ENCODE measurements at regions not wholly inside any gene's neighbourhood (a gene's known extent, or its start where the extent isn't known, plus 50 kb on each side); places are given as distances from the start of the nearest gene placed in this dataset.

DNA sequence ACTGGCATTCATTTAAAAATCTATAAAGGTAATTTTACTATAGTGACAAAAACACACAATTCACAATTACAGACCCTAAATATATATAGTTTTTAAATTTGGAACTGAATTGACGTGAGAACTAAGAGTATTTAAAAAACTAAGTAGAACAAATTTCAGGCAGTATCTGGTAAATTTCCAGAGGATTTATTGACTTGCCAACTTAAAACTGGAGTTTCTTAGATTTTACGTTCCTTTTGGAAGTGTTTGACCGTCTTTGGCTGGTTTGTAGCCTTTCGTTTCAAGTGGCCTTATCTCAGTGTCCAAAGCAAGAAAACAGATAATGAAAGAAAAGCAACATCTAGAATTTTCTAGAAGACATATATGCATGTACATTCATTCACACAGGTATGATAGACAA, 234.4 kb upstream of the VLDLR start:
- Histone ChIP-seq H3F3A (replicated peaks; ENCODE audit: low read depth) (no peaks in the 10 kb centered on the region), H3K27ac (ENCODE audit: low read depth) (no peak overlapping the region), H3K9me2 (ENCODE audit: insufficient read depth) (no peaks in the 10 kb centered on the region; the same call in 1 of the 2 replicates), H3K79me2 (replicated peaks; ENCODE audit: insufficient read depth) (no peaks in the 10 kb centered on the region), H3K4me1 (ENCODE audit: insufficient read depth) (no peaks in the 10 kb centered on the region), H4K20me1 (replicated peaks; ENCODE audit: insufficient read depth) (no peaks in the 10 kb centered on the region), H3K4me2 (no peak overlapping the region), H3K36me3 (ENCODE audit: insufficient read depth) (no peaks in the 10 kb centered on the region), H3K27me3 (ENCODE audit: insufficient read depth) (no peaks in the 10 kb centered on the region), H2AFZ (no peak overlapping the region), H3K4me3 (no peak overlapping the region)
- peaks cover 16% of the 10 kb centered on the region; the same call in 2 of the 3 replicates for H3K36me3 Mint-ChIP-seq (ENCODE audit: low read depth)
- no peaks in the 10 kb centered on the region for H3K27me3 Mint-ChIP-seq (ENCODE audit: insufficient read depth, low read depth, poor library complexity)
- no peak for ATAC-seq
- H3K27ac Mint-ChIP-seq: no peak overlapping the region
- no peak overlapping the region for H3K4me3 Mint-ChIP-seq
- no peak for DNase-seq (ENCODE audit: low spot score)
- H3K9me3 Mint-ChIP-seq: peaks cover 18% of the 10 kb centered on the region
- peaks cover 4% of the 10 kb centered on the region; the same call in 1 of the 3 replicates for H3K4me1 Mint-ChIP-seq
- TF ChIP-seq NANOG (IDR thresholded peaks at IDR 0.05; ENCODE audit: borderline replicate concordance): no peak
- TF ChIP-seq, protein P1, sequence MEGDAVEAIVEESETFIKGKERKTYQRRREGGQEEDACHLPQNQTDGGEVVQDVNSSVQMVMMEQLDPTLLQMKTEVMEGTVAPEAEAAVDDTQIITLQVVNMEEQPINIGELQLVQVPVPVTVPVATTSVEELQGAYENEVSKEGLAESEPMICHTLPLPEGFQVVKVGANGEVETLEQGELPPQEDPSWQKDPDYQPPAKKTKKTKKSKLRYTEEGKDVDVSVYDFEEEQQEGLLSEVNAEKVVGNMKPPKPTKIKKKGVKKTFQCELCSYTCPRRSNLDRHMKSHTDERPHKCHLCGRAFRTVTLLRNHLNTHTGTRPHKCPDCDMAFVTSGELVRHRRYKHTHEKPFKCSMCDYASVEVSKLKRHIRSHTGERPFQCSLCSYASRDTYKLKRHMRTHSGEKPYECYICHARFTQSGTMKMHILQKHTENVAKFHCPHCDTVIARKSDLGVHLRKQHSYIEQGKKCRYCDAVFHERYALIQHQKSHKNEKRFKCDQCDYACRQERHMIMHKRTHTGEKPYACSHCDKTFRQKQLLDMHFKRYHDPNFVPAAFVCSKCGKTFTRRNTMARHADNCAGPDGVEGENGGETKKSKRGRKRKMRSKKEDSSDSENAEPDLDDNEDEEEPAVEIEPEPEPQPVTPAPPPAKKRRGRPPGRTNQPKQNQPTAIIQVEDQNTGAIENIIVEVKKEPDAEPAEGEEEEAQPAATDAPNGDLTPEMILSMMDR (conservative IDR thresholded peaks at IDR 0.05; ENCODE audit: low read depth in 2 of 2): no peak
- TF ChIP-seq CREB1 (CRISPR knock-in tag; IDR thresholded peaks at IDR 0.05; ENCODE audit: low read depth): no peak
- TF ChIP-seq EZH2 (IDR thresholded peaks at IDR 0.05; ENCODE audit: low read depth, unreplicated experiment): no peak
- TF ChIP-seq POLR2AphosphoS5 (IDR thresholded peaks at IDR 0.05; ENCODE audit: low read depth): no peak
- TF ChIP-seq JUNB (IDR thresholded peaks at IDR 0.05; ENCODE audit: unreplicated experiment): no peak
- TF ChIP-seq, protein P2, sequence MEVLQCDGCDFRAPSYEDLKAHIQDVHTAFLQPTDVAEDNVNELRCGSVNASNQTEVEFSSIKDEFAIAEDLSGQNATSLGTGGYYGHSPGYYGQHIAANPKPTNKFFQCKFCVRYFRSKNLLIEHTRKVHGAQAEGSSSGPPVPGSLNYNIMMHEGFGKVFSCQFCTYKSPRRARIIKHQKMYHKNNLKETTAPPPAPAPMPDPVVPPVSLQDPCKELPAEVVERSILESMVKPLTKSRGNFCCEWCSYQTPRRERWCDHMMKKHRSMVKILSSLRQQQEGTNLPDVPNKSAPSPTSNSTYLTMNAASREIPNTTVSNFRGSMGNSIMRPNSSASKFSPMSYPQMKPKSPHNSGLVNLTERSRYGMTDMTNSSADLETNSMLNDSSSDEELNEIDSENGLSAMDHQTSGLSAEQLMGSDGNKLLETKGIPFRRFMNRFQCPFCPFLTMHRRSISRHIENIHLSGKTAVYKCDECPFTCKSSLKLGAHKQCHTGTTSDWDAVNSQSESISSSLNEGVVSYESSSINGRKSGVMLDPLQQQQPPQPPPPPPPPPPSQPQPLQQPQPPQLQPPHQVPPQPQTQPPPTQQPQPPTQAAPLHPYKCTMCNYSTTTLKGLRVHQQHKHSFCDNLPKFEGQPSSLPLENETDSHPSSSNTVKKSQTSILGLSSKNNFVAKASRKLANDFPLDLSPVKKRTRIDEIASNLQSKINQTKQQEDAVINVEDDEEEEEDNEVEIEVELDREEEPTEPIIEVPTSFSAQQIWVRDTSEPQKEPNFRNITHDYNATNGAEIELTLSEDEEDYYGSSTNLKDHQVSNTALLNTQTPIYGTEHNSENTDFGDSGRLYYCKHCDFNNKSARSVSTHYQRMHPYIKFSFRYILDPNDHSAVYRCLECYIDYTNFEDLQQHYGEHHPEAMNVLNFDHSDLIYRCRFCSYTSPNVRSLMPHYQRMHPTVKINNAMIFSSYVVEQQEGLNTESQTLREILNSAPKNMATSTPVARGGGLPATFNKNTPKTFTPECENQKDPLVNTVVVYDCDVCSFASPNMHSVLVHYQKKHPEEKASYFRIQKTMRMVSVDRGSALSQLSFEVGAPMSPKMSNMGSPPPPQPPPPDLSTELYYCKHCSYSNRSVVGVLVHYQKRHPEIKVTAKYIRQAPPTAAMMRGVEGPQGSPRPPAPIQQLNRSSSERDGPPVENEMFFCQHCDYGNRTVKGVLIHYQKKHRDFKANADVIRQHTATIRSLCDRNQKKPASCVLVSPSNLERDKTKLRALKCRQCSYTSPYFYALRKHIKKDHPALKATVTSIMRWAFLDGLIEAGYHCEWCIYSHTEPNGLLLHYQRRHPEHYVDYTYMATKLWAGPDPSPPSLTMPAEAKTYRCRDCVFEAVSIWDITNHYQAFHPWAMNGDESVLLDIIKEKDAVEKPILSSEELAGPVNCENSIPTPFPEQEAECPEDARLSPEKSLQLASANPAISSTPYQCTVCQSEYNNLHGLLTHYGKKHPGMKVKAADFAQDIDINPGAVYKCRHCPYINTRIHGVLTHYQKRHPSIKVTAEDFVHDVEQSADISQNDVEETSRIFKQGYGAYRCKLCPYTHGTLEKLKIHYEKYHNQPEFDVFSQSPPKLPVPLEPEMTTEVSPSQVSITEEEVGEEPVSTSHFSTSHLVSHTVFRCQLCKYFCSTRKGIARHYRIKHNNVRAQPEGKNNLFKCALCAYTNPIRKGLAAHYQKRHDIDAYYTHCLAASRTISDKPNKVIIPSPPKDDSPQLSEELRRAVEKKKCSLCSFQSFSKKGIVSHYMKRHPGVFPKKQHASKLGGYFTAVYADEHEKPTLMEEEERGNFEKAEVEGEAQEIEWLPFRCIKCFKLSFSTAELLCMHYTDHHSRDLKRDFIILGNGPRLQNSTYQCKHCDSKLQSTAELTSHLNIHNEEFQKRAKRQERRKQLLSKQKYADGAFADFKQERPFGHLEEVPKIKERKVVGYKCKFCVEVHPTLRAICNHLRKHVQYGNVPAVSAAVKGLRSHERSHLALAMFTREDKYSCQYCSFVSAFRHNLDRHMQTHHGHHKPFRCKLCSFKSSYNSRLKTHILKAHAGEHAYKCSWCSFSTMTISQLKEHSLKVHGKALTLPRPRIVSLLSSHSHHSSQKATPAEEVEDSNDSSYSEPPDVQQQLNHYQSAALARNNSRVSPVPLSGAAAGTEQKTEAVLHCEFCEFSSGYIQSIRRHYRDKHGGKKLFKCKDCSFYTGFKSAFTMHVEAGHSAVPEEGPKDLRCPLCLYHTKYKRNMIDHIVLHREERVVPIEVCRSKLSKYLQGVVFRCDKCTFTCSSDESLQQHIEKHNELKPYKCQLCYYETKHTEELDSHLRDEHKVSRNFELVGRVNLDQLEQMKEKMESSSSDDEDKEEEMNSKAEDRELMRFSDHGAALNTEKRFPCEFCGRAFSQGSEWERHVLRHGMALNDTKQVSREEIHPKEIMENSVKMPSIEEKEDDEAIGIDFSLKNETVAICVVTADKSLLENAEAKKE (CRISPR knock-in tag; IDR thresholded peaks at IDR 0.05): no peak
